Brain microvascular endothelial cell (primary cell): ENCODE measurements at regions not wholly inside any gene's neighbourhood (a gene's known extent, or its start where the extent isn't known, plus 50 kb on each side); places are given as distances from the start of the nearest gene placed in this dataset.

ENCODE experiments used
- DNase-seq: peaks from one replicate; pipeline ENCODE4 v3.0.0-alpha.2; 2020
- H3K27ac ChIP-seq: fragments of 250-450 bp; sonication (Bioruptor Pico); 2 replicates; pipeline ENCODE4 v1.5.1; 2020; ENCODE audit warnings: mild to moderate bottlenecking, moderate library complexity
- H3K27me3 ChIP-seq: fragments of 250-450 bp; sonication (Bioruptor Pico); replicated peaks from 2 replicates; pipeline ENCODE4 v1.5.1; 2020; ENCODE audit warnings: mild to moderate bottlenecking
- H3K36me3 ChIP-seq: fragments of 250-450 bp; sonication (Bioruptor Pico); replicated peaks from 2 replicates; pipeline ENCODE4 v1.5.1; 2020; ENCODE audit warnings: mild to moderate bottlenecking
- H3K4me3 ChIP-seq: 2 replicates; pipeline ENCODE4 v1.5.1; 2011; ENCODE audit warnings: low read depth, mild to moderate bottlenecking, control low read depth, low read length, moderate library complexity
- CTCF ChIP-seq: IDR thresholded peaks from 2 replicates; pipeline ENCODE4 v1.5.1; 2011; ENCODE audit warnings: low read depth, mild to moderate bottlenecking, moderate library complexity, low read length, control low read depth, inconsistent platforms; ENCODE audit errors: missing control alignments
- in situ Hi-C: cut with HindIII; loops from 2 replicates; pipeline ENCODE4 v1.10.0; 2017; ENCODE audit warnings: low sequenced_read_pairs, low pct_ligation_motif_present

- Histone ChIP-seq H3K36me3 (no peaks in the 10 kb centered on the region), H3K4me3 (no peak overlapping the region), H3K27me3 (no peaks in the 10 kb centered on the region), H3K27ac (peak overlapping the region; percentile 41)
- in situ Hi-C loops: no loop called here
- TF ChIP-seq CTCF: no peak
- DNase-seq: peak; percentile 80
Measured at GRCh38 chr6:44051515-44051914, 75.7 kb downstream of the MRPL14 start.

GRCh38 chr6:44050872-44051505, 76.3 kb downstream of the MRPL14 start:
- in situ Hi-C loops: no loop called here
- TF ChIP-seq CTCF: no peak

GRCh38 chr6:44049989-44050871, 77.0 kb downstream of the MRPL14 start:
- in situ Hi-C loops: no loop called here
- Histone ChIP-seq H3K36me3 (no peaks in the 10 kb centered on the region), H3K27me3 (no peaks in the 10 kb centered on the region), H3K27ac (no peak overlapping the region), H3K4me3 (no peak overlapping the region)
- no peak for TF ChIP-seq CTCF
- no peak for DNase-seq

More at GRCh38 chr6:44050872-44051505, 76.3 kb downstream of the MRPL14 start:
- Histone ChIP-seq H3K27ac (no peak overlapping the region), H3K27me3 (no peaks in the 10 kb centered on the region), H3K4me3 (no peak overlapping the region), H3K36me3 (no peaks in the 10 kb centered on the region)
- no peak for DNase-seq

GRCh38 chr6:44049163-44049988, 77.9 kb downstream of the MRPL14 start:
- in situ Hi-C loops: no loop called here

GRCh38 chr6:44048277-44048676, 79.0 kb downstream of the MRPL14 start:
- no peaks in the 10 kb centered on the region for H3K27me3 ChIP-seq
- no peak for DNase-seq
- no peak overlapping the region for H3K4me3 ChIP-seq
- in situ Hi-C loops: no loop called here
- TF ChIP-seq CTCF: no peak
- H3K36me3 ChIP-seq: no peaks in the 10 kb centered on the region
- no peak overlapping the region for H3K27ac ChIP-seq

More at GRCh38 chr6:44049163-44049988, 77.9 kb downstream of the MRPL14 start:
- H3K4me3 ChIP-seq: no peak overlapping the region
- H3K27me3 ChIP-seq: no peaks in the 10 kb centered on the region
- no peak overlapping the region for H3K27ac ChIP-seq
- TF ChIP-seq CTCF: no peak
- DNase-seq: no peak
- no peaks in the 10 kb centered on the region for H3K36me3 ChIP-seq
